Osteoblast (primary cell): ENCODE measurements at regions not wholly inside any gene's neighbourhood (a gene's known extent, or its start where the extent isn't known, plus 50 kb on each side); places are given as distances from the start of the nearest gene placed in this dataset.

ENCODE experiments used
- DNase-seq: peaks from one replicate; pipeline ENCODE4 v3.0.0; 2011; ENCODE audit warnings: low spot score, mixed read lengths; ENCODE audit not compliant: insufficient read length; ENCODE audit errors: missing footprints
- H2AFZ ChIP-seq: 2 replicates; pipeline ENCODE4 v1.6.0; 2011; ENCODE audit warnings: mild to moderate bottlenecking, low read length
- H3K27ac ChIP-seq: 2 replicates; pipeline ENCODE4 v1.5.1; 2011; ENCODE audit warnings: mild to moderate bottlenecking, low read depth, low read length, moderate library complexity
- H3K27me3 ChIP-seq: 2 replicates; pipeline ENCODE4 v1.6.0; 2012; ENCODE audit warnings: mild to moderate bottlenecking, control low read depth, inconsistent platforms, low read length, moderate library complexity; ENCODE audit not compliant: insufficient read depth
- H3K36me3 ChIP-seq: 2 replicates; pipeline ENCODE4 v1.5.1; 2011; ENCODE audit warnings: mild to moderate bottlenecking, low read length, control low read depth, moderate library complexity; ENCODE audit not compliant: insufficient read depth
- H3K4me1 ChIP-seq: 2 replicates; pipeline ENCODE4 v1.5.1; 2011; ENCODE audit warnings: mild to moderate bottlenecking, low read length, control low read depth, moderate library complexity; ENCODE audit not compliant: insufficient read depth
- H3K4me2 ChIP-seq: 2 replicates; pipeline ENCODE4 v1.6.0; 2011; ENCODE audit warnings: mild to moderate bottlenecking, low read length; ENCODE audit not compliant: insufficient read depth
- H3K4me3 ChIP-seq: fragments of 200-600 bp; sonication (generic); 3 replicates; pipeline ENCODE4 v1.5.1; 2012; ENCODE audit warnings: mild to moderate bottlenecking, low read length, inconsistent platforms; ENCODE audit not compliant: insufficient read depth
- H3K79me2 ChIP-seq: 2 replicates; pipeline ENCODE4 v1.6.0; 2012; ENCODE audit warnings: mild to moderate bottlenecking, low read length, control low read depth, inconsistent platforms; ENCODE audit not compliant: insufficient read depth
- H3K9me3 ChIP-seq: 2 replicates; pipeline ENCODE4 v1.5.1; 2011; ENCODE audit warnings: low read depth, low read length, control low read depth
- H4K20me1 ChIP-seq: 2 replicates; pipeline ENCODE4 v1.6.0; 2012; ENCODE audit warnings: mild to moderate bottlenecking, low read length, control low read depth; ENCODE audit not compliant: insufficient read depth
- TF ChIP-seq, protein P1 (sequence below): IDR thresholded peaks from 2 replicates; pipeline ENCODE4 v1.5.1; 2011; ENCODE audit warnings: mild to moderate bottlenecking, low read depth, low read length, moderate library complexity; ENCODE audit errors: extremely low read depth

DNA sequence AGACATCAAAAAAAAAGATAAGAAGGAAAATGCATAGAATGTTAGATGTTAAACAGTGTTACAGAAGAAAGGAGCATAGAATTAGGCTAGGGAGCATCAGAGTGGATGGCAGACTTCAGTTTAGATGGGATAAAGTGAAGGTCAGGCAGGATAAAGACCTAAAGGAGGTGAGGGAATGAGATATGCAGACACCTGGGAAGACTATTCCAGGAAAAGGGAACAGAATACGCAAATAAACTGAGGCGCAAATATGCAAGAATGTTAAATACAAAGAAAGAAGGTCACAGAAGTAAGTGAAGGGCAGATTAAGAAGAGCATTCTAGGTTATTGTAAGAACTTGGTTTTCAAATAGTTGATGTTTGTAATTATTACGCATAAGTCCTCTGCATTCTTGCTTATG, 116.3 kb upstream of the REG3A start:
- Histone ChIP-seq H3K27ac (no peak overlapping the region), H2AFZ (no peak overlapping the region), H3K4me3 (no peak overlapping the region), H3K4me2 (no peak overlapping the region), H3K4me1 (no peaks in the 10 kb centered on the region), H3K9me3 (peaks cover 5% of the 10 kb centered on the region), H3K27me3 (no peaks in the 10 kb centered on the region), H4K20me1 (no peaks in the 10 kb centered on the region), H3K36me3 (no peaks in the 10 kb centered on the region), H3K79me2 (no peaks in the 10 kb centered on the region)
- TF ChIP-seq, protein P1, sequence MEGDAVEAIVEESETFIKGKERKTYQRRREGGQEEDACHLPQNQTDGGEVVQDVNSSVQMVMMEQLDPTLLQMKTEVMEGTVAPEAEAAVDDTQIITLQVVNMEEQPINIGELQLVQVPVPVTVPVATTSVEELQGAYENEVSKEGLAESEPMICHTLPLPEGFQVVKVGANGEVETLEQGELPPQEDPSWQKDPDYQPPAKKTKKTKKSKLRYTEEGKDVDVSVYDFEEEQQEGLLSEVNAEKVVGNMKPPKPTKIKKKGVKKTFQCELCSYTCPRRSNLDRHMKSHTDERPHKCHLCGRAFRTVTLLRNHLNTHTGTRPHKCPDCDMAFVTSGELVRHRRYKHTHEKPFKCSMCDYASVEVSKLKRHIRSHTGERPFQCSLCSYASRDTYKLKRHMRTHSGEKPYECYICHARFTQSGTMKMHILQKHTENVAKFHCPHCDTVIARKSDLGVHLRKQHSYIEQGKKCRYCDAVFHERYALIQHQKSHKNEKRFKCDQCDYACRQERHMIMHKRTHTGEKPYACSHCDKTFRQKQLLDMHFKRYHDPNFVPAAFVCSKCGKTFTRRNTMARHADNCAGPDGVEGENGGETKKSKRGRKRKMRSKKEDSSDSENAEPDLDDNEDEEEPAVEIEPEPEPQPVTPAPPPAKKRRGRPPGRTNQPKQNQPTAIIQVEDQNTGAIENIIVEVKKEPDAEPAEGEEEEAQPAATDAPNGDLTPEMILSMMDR, result no peak
- DNase-seq, result no peak

DNA sequence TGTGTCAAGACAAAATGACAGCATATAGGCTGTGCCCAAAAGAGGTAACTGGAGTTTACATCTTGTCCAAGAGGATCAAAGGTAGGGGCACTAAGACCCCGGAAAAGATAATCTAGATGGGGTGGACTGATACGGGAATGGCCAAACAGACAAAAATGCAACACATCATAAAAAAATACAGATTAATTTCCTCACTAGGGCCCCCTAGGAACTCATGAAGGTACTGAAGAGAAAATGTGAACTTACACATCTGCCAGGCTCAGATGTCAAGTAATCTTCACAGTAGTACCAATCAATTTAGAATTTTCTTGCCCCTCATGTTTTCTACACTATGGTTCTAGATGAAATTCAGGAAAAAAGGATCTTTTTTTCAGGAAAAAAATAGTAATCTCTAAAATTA, 115.6 kb upstream of the REG3A start:
- Histone ChIP-seq H3K9me3 (peaks cover 5% of the 10 kb centered on the region), H4K20me1 (no peaks in the 10 kb centered on the region), H3K79me2 (no peaks in the 10 kb centered on the region), H3K27me3 (no peaks in the 10 kb centered on the region), H2AFZ (no peak overlapping the region), H3K4me1 (no peaks in the 10 kb centered on the region), H3K4me3 (no peak overlapping the region), H3K4me2 (no peak overlapping the region), H3K27ac (no peak overlapping the region), H3K36me3 (no peaks in the 10 kb centered on the region)
- DNase-seq, result no peak
- TF ChIP-seq, protein P1, result no peak

DNA sequence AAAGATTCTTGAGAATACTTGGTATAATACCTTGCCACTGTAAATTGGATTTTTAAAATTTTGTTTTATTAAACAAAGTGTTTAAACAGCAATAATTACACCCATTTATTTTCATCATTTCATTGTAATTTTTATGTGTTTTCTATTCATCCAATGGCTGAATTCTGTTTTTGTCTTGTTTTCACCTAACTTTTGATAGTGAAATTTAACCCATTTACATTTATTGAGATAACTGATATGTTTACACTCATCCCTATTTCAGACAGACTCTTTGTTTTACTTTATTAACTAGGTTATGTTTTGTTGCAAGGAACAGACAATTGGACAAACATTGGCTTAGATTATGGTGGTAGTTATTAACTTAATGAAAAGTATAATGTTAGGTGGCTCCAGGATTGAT, 113.1 kb upstream of the REG3A start:
- no peaks in the 10 kb centered on the region for H3K4me1 ChIP-seq
- no peaks in the 10 kb centered on the region for H3K36me3 ChIP-seq
- no peaks in the 10 kb centered on the region for H4K20me1 ChIP-seq
- H3K27me3 ChIP-seq, result no peaks in the 10 kb centered on the region
- H3K27ac ChIP-seq, result no peak overlapping the region
- no peak for DNase-seq
- no peak overlapping the region for H3K4me3 ChIP-seq
- H2AFZ ChIP-seq, result no peak overlapping the region
- no peaks in the 10 kb centered on the region for H3K79me2 ChIP-seq
- TF ChIP-seq, protein P1, result no peak
- no peak overlapping the region for H3K4me2 ChIP-seq
- peaks cover 9% of the 10 kb centered on the region for H3K9me3 ChIP-seq

DNA sequence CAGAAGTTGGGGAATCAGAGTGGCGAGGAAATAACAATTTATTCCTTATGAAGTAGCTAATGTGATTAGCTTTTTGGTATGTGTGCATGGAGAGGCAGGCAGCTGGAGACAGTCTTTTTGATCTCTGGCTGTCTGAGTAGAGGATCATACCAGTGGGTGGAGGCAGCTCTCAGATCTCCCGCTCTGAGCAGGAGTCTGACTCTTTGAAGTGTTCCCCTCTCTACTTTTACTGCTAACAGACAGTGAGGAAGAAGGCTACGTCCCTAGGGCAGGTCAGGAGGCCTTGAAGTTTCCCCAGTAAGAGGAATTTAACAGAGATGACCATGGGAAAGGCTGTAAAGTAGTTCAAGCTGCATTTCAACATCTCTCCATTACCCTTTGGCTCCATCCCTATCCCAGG, 111.9 kb upstream of the REG3A start:
- Histone ChIP-seq H3K27ac (no peak overlapping the region), H3K4me1 (no peaks in the 10 kb centered on the region), H3K4me2 (no peak overlapping the region), H3K9me3 (peaks cover 9% of the 10 kb centered on the region), H4K20me1 (no peaks in the 10 kb centered on the region), H3K4me3 (no peak overlapping the region), H3K27me3 (no peaks in the 10 kb centered on the region), H3K79me2 (no peaks in the 10 kb centered on the region), H3K36me3 (no peaks in the 10 kb centered on the region), H2AFZ (no peak overlapping the region)
- TF ChIP-seq, protein P1, result no peak
- no peak for DNase-seq
